GM19023 (cell line): ENCODE measurements at regions not wholly inside any gene's neighbourhood (a gene's known extent, or its start where the extent isn't known, plus 50 kb on each side); places are given as distances from the start of the nearest gene placed in this dataset.

ENCODE experiments used
- ATAC-seq: cut with Tn5 transposase; IDR thresholded peaks from one replicate; pipeline ENCODE4 v1.9.1; 2021; ENCODE audit warnings: mild to moderate bottlenecking, moderate library complexity; ENCODE audit not compliant: unreplicated experiment

GRCh38 chr3:167895684-167896083 lies 160.2 kb downstream of the SERPINI1 start:
- ATAC-seq: no peak

GRCh38 chr3:167895178-167895577 lies 159.7 kb downstream of the SERPINI1 start:
- no peak for ATAC-seq

- no peak for ATAC-seq
Measured at GRCh38 chr3:167892205-167892604, 156.7 kb downstream of the SERPINI1 start.

- no peak for ATAC-seq
Measured at GRCh38 chr3:167887096-167887495, 151.6 kb downstream of the SERPINI1 start.

GRCh38 chr3:167886690-167887089 lies 151.2 kb downstream of the SERPINI1 start:
- no peak for ATAC-seq

- no peak for ATAC-seq
Measured at GRCh38 chr3:167885277-167885676, 149.8 kb downstream of the SERPINI1 start.

- no peak for ATAC-seq
Measured at GRCh38 chr3:167884481-167884880, 149.0 kb downstream of the SERPINI1 start.

- ATAC-seq: no peak
Measured at GRCh38 chr3:167883452-167883851, 147.9 kb downstream of the SERPINI1 start.

- peak; percentile 69 for ATAC-seq
Measured at GRCh38 chr3:167882057-167882667, 146.6 kb downstream of the SERPINI1 start.

- ATAC-seq: no peak
Measured at GRCh38 chr3:167880183-167880582, 144.7 kb downstream of the SERPINI1 start.

GRCh38 chr3:167876620-167877281 lies 141.2 kb downstream of the SERPINI1 start:
- ATAC-seq: no peak
